ENCODE measurements at regions not wholly inside any gene's neighbourhood (a gene's known extent, or its start where the extent isn't known, plus 50 kb on each side); places are given as distances from the start of the nearest gene placed in this dataset.
"Not testable (repeated sequence)": the region's sequence is repeated elsewhere in the genome, so short reads cannot be mapped to it uniquely, and the experiment has no call there.

GRCh38 chrX:120727911-120728310 is 98.1 kb upstream of the C1GALT1C1 start:
- Histone ChIP-seq H3K4me3 (no peak overlapping the region), H3K9ac (ENCODE audit: low read depth in 2 of 2, low read length in 2 of 2) (no peak overlapping the region), H3K27ac (no peak overlapping the region), H3K27me3 (no peaks in the 10 kb centered on the region), H3K36me3 (no peaks in the 10 kb centered on the region), H3K9me3 (no peaks in the 10 kb centered on the region), H3K4me1 (no peaks in the 10 kb centered on the region)
- TF ChIP-seq CTCF (IDR thresholded peaks at IDR 0.05) = no peak
- intact Hi-C loops (cut with DNase I) = no loop called here
- no peak for DNase-seq

- Histone ChIP-seq H3K4me1 (no peaks in the 10 kb centered on the region), H3K36me3 (no peaks in the 10 kb centered on the region), H3K9me3 (no peaks in the 10 kb centered on the region), H3K27ac (no peak overlapping the region), H3K27me3 (no peaks in the 10 kb centered on the region), H3K4me3 (no peak overlapping the region), H3K9ac (ENCODE audit: low read depth in 2 of 2, low read length in 2 of 2) (no peak overlapping the region)
- intact Hi-C loops (cut with DNase I) = no loop called here
- no peak for DNase-seq
- no peak for TF ChIP-seq CTCF (IDR thresholded peaks at IDR 0.05)
Measured at GRCh38 chrX:120727452-120727851, 97.6 kb upstream of the C1GALT1C1 start.

- no peak for TF ChIP-seq CTCF (IDR thresholded peaks at IDR 0.05)
- H3K36me3 ChIP-seq = no peaks in the 10 kb centered on the region
- no peak overlapping the region for H3K4me3 ChIP-seq
- no peaks in the 10 kb centered on the region for H3K4me1 ChIP-seq
- DNase-seq = no peak
- no peaks in the 10 kb centered on the region for H3K9me3 ChIP-seq
- intact Hi-C loops (cut with DNase I) = no loop called here
- H3K27ac ChIP-seq = no peak overlapping the region
- H3K9ac ChIP-seq (ENCODE audit: low read depth in 2 of 2, low read length in 2 of 2) = no peak overlapping the region
- no peaks in the 10 kb centered on the region for H3K27me3 ChIP-seq
Measured at GRCh38 chrX:120726294-120726693, 96.4 kb upstream of the C1GALT1C1 start.

DNA sequence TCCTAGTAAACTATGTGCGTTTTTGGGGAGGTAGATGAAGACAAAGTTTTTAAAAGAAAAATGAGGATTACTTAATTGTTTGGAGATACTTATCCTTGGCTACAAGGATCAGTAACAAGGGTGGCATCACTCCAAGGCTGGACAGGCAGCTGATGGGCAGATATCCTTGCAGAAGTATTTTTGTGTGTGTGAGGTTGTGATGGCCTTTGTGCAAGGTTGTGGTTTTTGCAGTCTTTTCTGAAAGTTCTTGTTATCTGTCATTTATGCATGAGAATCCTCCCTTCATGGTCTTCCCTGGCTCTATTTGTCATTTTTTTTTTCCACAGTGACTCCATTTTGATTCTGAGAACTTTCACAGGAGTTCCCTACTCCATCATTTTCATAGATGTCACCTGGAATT is 96.0 kb upstream of the C1GALT1C1 start:
- no peaks in the 10 kb centered on the region for H3K27me3 ChIP-seq
- no peak overlapping the region for H3K4me3 ChIP-seq
- no peaks in the 10 kb centered on the region for H3K36me3 ChIP-seq
- intact Hi-C loops (cut with DNase I) = no loop called here
- DNase-seq = no peak
- no peak overlapping the region for H3K27ac ChIP-seq
- no peak for TF ChIP-seq CTCF (IDR thresholded peaks at IDR 0.05)
- no peaks in the 10 kb centered on the region for H3K4me1 ChIP-seq
- H3K9ac ChIP-seq (ENCODE audit: low read depth in 2 of 2, low read length in 2 of 2) = no peak overlapping the region
- H3K9me3 ChIP-seq = no peaks in the 10 kb centered on the region

- Histone ChIP-seq H3K4me1 (no peaks in the 10 kb centered on the region), H3K9ac (ENCODE audit: low read depth in 2 of 2, low read length in 2 of 2) (no peak overlapping the region), H3K36me3 (no peaks in the 10 kb centered on the region), H3K9me3 (no peaks in the 10 kb centered on the region), H3K27ac (no peak overlapping the region), H3K4me3 (no peak overlapping the region), H3K27me3 (no peaks in the 10 kb centered on the region)
- no peak for TF ChIP-seq CTCF (IDR thresholded peaks at IDR 0.05)
- DNase-seq = no peak
- intact Hi-C loops (cut with DNase I) = no loop called here
Measured at GRCh38 chrX:120719622-120720021, 89.8 kb upstream of the C1GALT1C1 start.

GRCh38 chrX:120718969-120719368 is 89.1 kb upstream of the C1GALT1C1 start:
- H3K27me3 ChIP-seq = no peaks in the 10 kb centered on the region
- intact Hi-C loops (cut with DNase I) = no loop called here
- no peaks in the 10 kb centered on the region for H3K36me3 ChIP-seq
- no peak overlapping the region for H3K9ac ChIP-seq (ENCODE audit: low read depth in 2 of 2, low read length in 2 of 2)
- no peak overlapping the region for H3K4me3 ChIP-seq
- H3K27ac ChIP-seq = no peak overlapping the region
- DNase-seq = no peak
- TF ChIP-seq CTCF (IDR thresholded peaks at IDR 0.05) = no peak
- H3K4me1 ChIP-seq = no peaks in the 10 kb centered on the region
- H3K9me3 ChIP-seq = no peaks in the 10 kb centered on the region

DNA sequence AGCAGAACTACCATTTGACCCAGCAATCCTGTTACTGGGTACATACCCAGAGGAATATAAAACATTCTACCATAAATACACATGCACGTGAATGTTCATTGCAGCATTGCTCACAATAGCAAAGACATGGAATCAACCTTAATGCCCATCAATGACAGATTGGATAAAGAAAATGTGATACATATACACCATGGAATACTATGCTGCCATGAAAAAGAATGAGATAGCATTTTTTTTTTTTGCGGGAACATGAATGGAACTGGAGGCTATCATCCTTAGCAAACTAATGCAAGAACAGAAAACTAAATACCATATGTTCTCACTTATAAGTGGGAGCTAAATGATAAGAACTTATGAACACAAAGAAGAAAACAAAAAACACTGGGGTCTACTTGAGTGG is 72.5 kb upstream of the C1GALT1C1 start:
- H3K9ac ChIP-seq (ENCODE audit: low read depth in 2 of 2, low read length in 2 of 2); H3K9me3 ChIP-seq; H3K4me1 ChIP-seq; H3K36me3 ChIP-seq; H3K27me3 ChIP-seq; intact Hi-C loops (cut with DNase I); H3K27ac ChIP-seq; DNase-seq; H3K4me3 ChIP-seq: not testable (repeated sequence)
